GM18870 (cell line): ENCODE measurements at regions not wholly inside any gene's neighbourhood (a gene's known extent, or its start where the extent isn't known, plus 50 kb on each side); places are given as distances from the start of the nearest gene placed in this dataset.
"Not testable (repeated sequence)": the region's sequence is repeated elsewhere in the genome, so short reads cannot be mapped to it uniquely, and the experiment has no call there.

Source experiments
- ATAC-seq: cut with Tn5 transposase; IDR thresholded peaks from one replicate; pipeline ENCODE4 v1.9.1; 2021; ENCODE audit warnings: moderate library complexity; ENCODE audit not compliant: unreplicated experiment

DNA sequence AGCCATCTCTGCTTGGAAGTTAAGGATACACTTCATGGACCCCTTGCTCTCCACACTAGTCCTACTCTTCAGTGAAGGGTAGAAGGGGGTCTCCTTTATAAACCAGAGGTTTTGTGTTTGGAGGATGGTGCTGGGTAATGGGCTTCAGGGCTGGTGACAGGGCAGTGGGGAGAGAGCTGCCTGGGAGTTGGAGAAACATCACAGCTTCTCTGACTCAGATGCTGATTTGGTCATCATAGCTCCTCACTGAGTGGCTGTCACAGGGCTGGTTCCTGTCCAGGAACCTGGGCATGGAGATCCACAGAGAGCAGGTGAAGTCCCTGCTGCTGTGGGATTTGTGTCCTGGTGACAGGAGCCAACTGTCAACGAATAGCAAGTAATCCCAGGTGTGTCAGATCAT is 333.9 kb upstream of the ATP10A start:
- no peak for ATAC-seq

DNA sequence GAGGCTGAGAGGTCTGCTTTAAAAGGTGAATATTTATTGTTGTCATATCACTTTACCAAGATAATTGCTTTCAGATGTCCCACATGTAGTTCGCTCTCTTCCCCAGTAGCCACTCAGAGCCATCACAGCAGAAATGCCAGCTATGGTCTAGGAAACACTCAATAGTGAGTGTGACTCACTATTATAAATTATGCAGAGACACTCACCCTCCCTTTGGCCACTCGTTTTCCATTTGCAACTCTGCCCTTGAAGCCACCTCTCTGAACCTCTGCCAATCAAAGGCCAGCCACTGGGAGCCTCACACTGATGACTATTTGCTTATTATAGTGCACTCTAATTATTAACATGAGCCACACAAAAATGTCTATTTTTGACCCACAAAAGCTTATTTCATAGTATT is 328.1 kb upstream of the ATP10A start:
- ATAC-seq = no peak

DNA sequence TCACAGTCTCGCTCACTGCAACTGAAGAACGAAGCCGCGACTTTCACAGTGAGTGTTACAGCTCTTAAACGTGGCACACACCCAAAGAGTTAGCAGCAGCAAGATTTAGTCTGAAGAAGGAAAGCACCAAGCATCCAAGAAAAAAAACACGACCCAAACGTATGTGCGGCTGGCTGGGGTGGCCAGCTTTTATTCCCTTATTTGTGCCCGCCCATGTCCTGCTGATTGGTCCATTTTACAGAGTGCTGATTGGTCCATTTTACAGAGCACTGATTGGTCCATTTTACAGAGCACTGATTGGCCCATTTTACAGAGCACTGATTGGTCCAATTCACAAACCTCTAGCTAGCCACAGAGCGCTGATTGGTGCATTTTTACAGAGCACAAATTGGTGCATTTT is 323.0 kb upstream of the ATP10A start:
- ATAC-seq = not testable (repeated sequence)

- ATAC-seq = no peak
Measured at GRCh38 chr15:26182441-26182840, 319.3 kb upstream of the ATP10A start.

GRCh38 chr15:26179906-26180305 is 316.8 kb upstream of the ATP10A start:
- ATAC-seq = no peak

DNA sequence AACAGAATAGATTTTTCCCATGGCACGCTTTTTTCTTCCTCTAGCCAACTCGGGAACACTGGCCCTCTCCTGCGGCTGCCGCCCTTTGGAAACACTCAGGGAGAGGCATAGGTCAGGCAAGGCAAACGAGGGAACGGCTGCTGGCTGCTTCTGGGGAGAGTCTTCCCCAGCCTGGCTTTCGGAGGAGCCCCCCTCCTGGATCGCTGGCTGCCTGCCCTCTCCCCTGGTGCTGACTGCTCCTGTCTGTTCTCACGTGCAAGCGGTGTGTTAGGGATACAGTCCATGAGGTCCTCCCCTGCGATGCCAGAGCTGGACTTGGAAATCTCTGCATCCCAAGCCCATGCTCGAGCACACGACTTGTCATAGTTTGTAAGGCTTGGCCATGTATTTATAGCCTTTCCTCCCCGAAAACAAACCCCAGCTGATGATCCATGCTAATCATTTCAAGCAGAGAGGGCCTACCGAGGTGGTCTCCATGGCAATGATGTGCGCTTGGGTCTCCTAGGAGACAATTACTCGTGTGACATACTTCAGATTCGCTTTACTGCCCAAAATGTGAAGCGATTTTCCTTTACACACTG is 315.6 kb upstream of the ATP10A start:
- ATAC-seq = no peak

- ATAC-seq = no peak
Measured at GRCh38 chr15:26177816-26178215, 314.7 kb upstream of the ATP10A start.

- ATAC-seq = no peak
Measured at GRCh38 chr15:26176831-26177230, 313.7 kb upstream of the ATP10A start.

DNA sequence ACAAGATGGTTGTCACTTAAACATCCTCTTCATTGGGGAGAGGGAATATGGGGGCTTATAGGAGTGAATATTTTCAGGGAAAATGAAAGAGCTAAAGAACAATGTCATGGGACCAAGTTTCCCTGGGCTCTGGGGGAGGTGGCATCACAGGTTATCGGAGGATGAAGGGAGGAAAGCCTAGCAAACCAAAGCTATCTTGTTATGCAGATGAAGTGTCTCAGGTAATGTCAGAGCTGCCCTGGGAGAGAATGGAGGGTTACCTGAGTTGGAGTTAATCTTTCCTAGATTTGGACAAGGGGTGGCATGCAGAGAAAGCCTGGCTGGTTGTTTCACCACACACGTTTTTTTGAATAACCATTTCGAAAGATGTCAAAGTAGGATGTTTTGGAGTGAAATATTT is 308.1 kb upstream of the ATP10A start:
- ATAC-seq = no peak

- ATAC-seq = no peak
Measured at GRCh38 chr15:26166429-26166828, 303.3 kb upstream of the ATP10A start.

GRCh38 chr15:26165546-26165945 is 302.4 kb upstream of the ATP10A start:
- ATAC-seq = no peak

DNA sequence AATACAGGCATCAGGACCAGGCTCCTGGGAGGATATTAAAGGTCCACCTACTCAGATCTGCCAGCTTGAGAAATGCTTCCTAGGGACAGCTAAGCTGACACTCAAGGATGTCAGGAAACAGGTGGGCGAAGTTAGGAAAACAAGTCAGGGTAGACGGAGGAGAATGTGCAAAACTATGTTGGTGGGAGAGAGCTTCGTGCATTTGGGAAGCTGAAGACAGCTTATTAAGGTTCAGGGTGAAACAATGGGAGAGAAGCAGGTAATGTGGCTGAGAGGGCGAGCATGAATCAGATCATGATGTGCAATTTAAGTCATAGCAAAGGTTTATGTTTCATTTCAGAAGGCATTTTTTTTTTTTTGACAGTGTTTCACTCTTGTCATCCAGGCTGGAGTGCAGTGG is 297.2 kb upstream of the ATP10A start:
- ATAC-seq = no peak

GRCh38 chr15:26158176-26158575 is 295.0 kb upstream of the ATP10A start:
- ATAC-seq = no peak

DNA sequence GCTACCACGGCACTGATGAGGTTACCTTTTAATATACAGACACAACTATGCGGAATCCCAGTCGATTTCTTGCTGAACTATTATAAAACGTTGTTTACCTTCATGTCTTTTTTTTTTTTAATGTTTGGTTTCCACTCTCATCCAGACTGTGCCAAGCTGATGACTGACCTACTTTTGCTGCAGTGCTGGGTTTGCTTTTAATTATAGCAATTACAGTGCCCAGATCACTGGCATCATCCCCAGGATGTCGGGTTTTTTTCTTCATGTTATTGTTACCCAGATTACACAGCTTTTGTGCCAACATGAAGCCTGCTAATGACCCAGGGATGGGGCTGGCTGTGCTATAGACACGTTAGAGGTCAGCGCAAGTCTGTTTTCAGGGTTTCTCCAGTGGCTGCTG is 294.0 kb upstream of the ATP10A start:
- ATAC-seq = no peak

- ATAC-seq = no peak
Measured at GRCh38 chr15:26156051-26156450, 292.9 kb upstream of the ATP10A start.

GRCh38 chr15:26148156-26148860 is 285.2 kb upstream of the ATP10A start:
- no peak for ATAC-seq

- no peak for ATAC-seq
Measured at GRCh38 chr15:26146202-26146601, 283.1 kb upstream of the ATP10A start.

DNA sequence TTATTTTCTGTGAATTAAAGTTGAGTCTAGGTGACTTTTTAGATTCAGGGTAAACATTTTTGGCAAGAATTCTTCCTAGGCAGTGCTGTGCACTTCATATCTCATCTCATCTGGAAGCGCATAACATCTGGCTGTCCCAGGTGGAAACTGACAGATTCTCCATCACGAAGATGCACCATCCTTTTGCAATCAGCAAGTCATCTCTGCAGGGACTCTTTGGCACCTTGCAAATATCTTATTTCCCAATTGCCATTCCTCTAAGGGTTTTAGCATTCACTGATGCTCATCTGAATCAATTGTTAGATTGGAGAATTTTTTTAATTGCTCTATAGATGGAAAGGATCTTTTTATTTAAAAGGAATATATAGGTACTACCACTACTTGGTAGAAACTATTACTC is 282.7 kb upstream of the ATP10A start:
- ATAC-seq = no peak

DNA sequence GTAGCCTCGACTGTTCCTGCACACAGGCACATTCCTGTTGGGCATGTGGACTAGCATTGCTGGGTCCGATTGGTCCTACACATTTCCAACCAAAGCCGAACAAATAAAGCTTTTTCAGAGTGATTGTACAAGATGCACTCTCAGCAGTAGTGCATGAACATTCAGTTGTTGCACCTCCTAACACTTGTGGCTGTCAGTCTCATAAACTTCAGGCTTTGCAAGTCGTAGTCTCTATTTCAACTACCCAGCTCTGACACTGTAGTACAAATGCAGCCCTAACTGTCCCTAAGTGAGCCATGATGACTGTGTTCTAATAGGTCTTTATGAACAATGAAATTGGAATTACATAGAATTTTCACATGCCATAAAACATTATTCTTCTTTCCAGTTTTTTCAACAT is 281.7 kb upstream of the ATP10A start:
- ATAC-seq = no peak

- ATAC-seq = no peak
Measured at GRCh38 chr15:26143221-26143620, 280.1 kb upstream of the ATP10A start.

DNA sequence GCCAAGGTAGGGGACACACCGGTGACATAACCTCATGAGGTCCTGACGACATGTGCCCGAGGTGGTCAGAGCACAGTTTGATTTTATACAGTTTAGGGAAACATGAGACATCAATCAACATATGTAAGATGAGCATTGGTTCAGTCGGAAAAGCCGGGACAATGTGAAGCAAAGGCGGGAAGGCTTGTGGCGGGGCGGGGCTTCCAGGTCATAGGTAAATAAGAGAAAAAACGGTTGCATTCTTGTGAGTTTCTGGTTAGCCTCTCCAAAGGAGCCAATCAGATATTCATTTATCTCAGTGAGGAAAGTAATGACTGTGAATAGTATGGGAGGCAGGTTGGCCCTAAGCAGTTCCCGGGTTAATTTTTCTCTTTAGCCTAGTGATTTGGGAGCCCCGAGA is 271.7 kb upstream of the ATP10A start:
- ATAC-seq = no peak

GRCh38 chr15:26134152-26134551 is 271.0 kb upstream of the ATP10A start:
- ATAC-seq = no peak

GRCh38 chr15:26132811-26133210 is 269.7 kb upstream of the ATP10A start:
- no peak for ATAC-seq
